Effector memory CD8-positive, alpha-beta T cell (primary cell): ENCODE measurements at regions not wholly inside any gene's neighbourhood (a gene's known extent, or its start where the extent isn't known, plus 50 kb on each side); places are given as distances from the start of the nearest gene placed in this dataset.
"Not testable (repeated sequence)": the region's sequence is repeated elsewhere in the genome, so short reads cannot be mapped to it uniquely, and the experiment has no call there.

ENCODE experiments used
- ATAC-seq: fragments of 150-1000 bp; cut with Tn5 transposase; replicated peaks from 2 replicates; pipeline ENCODE4 v1.10.0; 2021; ENCODE audit warnings: mild to moderate bottlenecking, moderate library complexity
- DNase-seq, 3 experiments: peaks; one replicate each; pipeline ENCODE4 v3.0.0; 2021
- H3K27ac Mint-ChIP-seq, 2 donors: one replicate each; pipeline ENCODE4 v1.8.0; 2022; ENCODE audit warnings: mild to moderate bottlenecking in 2 of 2, mixed read lengths in 2 of 2, moderate library complexity in 2 of 2
- H3K27me3 Mint-ChIP-seq, 2 donors: one replicate each; pipeline ENCODE4 v1.8.0; 2022; ENCODE audit warnings: mixed read lengths in 2 of 2
- H3K36me3 Mint-ChIP-seq: one replicate; pipeline ENCODE4 v1.8.0; 2022; ENCODE audit warnings: mild to moderate bottlenecking, moderate library complexity, mixed read lengths; ENCODE audit not compliant: insufficient read depth
- H3K4me1 Mint-ChIP-seq, 2 donors: one replicate each; pipeline ENCODE4 v1.8.0; 2022; ENCODE audit warnings: low read depth in 2 of 2, mixed read lengths in 2 of 2
- H3K4me3 Mint-ChIP-seq, 2 donors: one replicate each; pipeline ENCODE4 v1.8.0; 2022; ENCODE audit warnings: mild to moderate bottlenecking in 2 of 2, mixed read lengths in 2 of 2, moderate library complexity in 2 of 2
- H3K9me3 Mint-ChIP-seq, 2 donors: one replicate each; pipeline ENCODE4 v1.8.0; 2022; ENCODE audit warnings: mixed read lengths in 2 of 2

DNA sequence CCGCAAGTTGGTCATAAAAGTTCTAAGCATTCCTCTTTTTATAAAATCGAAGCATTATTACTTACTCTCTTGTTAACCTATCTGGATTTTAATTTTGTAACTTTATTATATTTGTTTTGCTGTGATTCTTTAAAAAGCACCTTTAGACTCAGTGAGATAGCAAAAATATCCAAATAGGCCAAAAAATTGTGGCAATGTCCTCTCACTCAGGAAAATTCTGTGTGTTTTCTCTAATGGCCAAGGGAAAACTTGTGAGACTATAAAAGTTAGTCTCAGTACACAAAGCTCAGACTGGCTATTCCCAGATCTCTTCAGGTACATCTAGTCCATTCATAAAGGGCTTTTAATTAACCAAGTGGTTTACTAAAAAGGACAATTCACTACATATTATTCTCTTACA is 386.4 kb downstream of the OR4F29 start, which contains the start of gene OR4F5:
Gene OR4F5, plus strand, starts transcription at position 301 of the 400 bp plus-strand sequence.
- H3K4me3 Mint-ChIP-seq, H3K27ac Mint-ChIP-seq, H3K4me1 Mint-ChIP-seq, ATAC-seq, DNase-seq, H3K36me3 Mint-ChIP-seq, H3K27me3 Mint-ChIP-seq, H3K9me3 Mint-ChIP-seq: not testable (repeated sequence)

DNA sequence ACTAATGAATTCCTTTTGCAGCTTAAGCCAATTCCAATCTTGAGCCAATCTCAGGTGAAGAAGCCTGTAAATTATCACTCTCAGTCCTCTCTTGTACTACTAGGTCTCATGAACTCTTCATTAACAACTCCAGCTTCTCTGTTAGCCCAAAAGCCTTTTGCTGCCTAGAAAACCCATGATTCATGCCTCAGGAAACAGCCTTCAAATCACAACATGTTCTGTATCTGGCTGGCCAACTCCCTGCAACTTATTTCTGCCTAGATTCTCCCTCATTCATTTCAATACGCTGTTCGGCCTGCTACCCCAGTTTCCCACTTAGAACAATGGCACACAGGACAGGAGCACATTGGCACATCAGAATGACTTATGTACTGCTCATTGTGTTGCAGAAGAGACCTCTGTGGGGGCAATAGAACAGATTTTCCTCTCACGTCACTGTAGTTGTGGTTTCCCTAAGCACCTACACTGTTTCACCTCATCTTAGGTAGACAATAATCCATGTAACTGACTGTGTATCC is 395.4 kb downstream of the OR4F29 start:
- H3K4me3 Mint-ChIP-seq, H3K9me3 Mint-ChIP-seq, H3K27ac Mint-ChIP-seq, H3K4me1 Mint-ChIP-seq, DNase-seq, ATAC-seq, H3K36me3 Mint-ChIP-seq: not testable (repeated sequence)
- H3K27me3 Mint-ChIP-seq: peaks cover 8 to 11% of the 10 kb centered on the region in 2 donors

GRCh38 chr1:53182-53581 is 398.3 kb downstream of the OR4F29 start:
- H3K36me3 Mint-ChIP-seq, H3K9me3 Mint-ChIP-seq: not testable (repeated sequence)
- H3K27me3 Mint-ChIP-seq: peaks cover 8 to 11% of the 10 kb centered on the region in 2 donors

DNA sequence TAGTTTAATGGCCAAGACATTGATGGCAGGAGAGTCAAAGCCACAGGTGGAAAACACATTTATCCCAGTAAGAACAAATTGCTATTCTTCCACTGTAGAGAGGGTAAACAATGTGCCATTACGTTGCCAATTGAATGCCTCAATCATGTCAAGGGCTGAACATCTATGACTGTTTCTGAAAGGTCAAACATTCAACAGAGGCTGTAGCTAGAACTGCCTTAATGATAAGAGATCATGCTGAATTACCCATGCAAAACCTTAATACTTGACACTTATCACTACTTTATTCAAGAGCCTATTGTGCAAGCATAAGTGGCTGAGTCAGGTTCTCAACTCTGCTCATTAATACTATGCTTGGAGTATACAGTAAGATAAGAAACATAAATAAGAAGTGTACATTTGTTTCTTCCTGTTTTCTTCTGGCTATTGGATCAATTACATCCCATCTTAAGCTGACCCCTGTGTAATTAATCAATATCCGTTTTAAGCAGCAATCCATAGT is 409.5 kb downstream of the OR4F29 start:
- not testable (repeated sequence) for ATAC-seq, H3K36me3 Mint-ChIP-seq, H3K27ac Mint-ChIP-seq, DNase-seq, H3K9me3 Mint-ChIP-seq, H3K27me3 Mint-ChIP-seq, H3K4me3 Mint-ChIP-seq, H3K4me1 Mint-ChIP-seq

More at GRCh38 chr1:53182-53581, 398.3 kb downstream of the OR4F29 start:
- not testable (repeated sequence) for ATAC-seq, DNase-seq, H3K27ac Mint-ChIP-seq, H3K4me1 Mint-ChIP-seq, H3K4me3 Mint-ChIP-seq

GRCh38 chr1:41197-41596 is 410.3 kb downstream of the OR4F29 start:
- DNase-seq, H3K4me1 Mint-ChIP-seq, H3K27me3 Mint-ChIP-seq, H3K4me3 Mint-ChIP-seq, ATAC-seq, H3K9me3 Mint-ChIP-seq, H3K27ac Mint-ChIP-seq, H3K36me3 Mint-ChIP-seq: not testable (repeated sequence)

GRCh38 chr1:29183-29582 is 422.3 kb downstream of the OR4F29 start:
- H3K9me3 Mint-ChIP-seq, H3K4me1 Mint-ChIP-seq, ATAC-seq, H3K27ac Mint-ChIP-seq, H3K27me3 Mint-ChIP-seq, H3K4me3 Mint-ChIP-seq, H3K36me3 Mint-ChIP-seq: not testable (repeated sequence)
- DNase-seq: peak in 2 of 3 experiments; percentile 0 to 3

DNA sequence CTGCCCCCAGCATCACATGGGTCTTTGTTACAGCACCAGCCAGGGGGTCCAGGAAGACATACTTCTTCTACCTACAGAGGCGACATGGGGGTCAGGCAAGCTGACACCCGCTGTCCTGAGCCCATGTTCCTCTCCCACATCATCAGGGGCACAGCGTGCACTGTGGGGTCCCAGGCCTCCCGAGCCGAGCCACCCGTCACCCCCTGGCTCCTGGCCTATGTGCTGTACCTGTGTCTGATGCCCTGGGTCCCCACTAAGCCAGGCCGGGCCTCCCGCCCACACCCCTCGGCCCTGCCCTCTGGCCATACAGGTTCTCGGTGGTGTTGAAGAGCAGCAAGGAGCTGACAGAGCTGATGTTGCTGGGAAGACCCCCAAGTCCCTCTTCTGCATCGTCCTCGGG is 434.2 kb downstream of the OR4F29 start:
- peak in 1 of 3 experiments; percentile 0 for DNase-seq
- not testable (repeated sequence) for H3K4me1 Mint-ChIP-seq, H3K9me3 Mint-ChIP-seq, ATAC-seq, H3K36me3 Mint-ChIP-seq, H3K27ac Mint-ChIP-seq, H3K4me3 Mint-ChIP-seq, H3K27me3 Mint-ChIP-seq

- not testable (repeated sequence) for H3K27ac Mint-ChIP-seq, H3K27me3 Mint-ChIP-seq, H3K9me3 Mint-ChIP-seq, H3K36me3 Mint-ChIP-seq, ATAC-seq, H3K4me1 Mint-ChIP-seq, H3K4me3 Mint-ChIP-seq
- peak in 1 of 3 experiments; percentile 1 for DNase-seq
Observed at GRCh38 chr1:16025-16424, 435.5 kb downstream of the OR4F29 start.

DNA sequence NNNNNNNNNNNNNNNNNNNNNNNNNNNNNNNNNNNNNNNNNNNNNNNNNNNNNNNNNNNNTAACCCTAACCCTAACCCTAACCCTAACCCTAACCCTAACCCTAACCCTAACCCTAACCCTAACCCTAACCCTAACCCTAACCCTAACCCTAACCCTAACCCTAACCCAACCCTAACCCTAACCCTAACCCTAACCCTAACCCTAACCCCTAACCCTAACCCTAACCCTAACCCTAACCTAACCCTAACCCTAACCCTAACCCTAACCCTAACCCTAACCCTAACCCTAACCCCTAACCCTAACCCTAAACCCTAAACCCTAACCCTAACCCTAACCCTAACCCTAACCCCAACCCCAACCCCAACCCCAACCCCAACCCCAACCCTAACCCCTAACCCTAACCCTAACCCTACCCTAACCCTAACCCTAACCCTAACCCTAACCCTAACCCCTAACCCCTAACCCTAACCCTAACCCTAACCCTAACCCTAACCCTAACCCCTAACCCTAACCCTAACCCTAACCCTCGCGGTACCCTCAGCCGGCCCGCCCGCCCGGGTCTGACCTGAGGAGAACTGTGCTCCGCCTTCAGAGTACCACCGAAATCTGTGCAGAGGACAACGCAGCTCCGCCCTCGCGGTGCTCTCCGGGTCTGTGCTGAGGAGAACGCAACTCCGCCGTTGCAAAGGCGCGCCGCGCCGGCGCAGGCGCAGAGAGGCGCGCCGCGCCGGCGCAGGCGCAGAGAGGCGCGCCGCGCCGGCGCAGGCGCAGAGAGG is 441.3 kb downstream of the OR4F29 start:
- H3K4me3 Mint-ChIP-seq, H3K36me3 Mint-ChIP-seq, H3K9me3 Mint-ChIP-seq, H3K4me1 Mint-ChIP-seq, H3K27me3 Mint-ChIP-seq, H3K27ac Mint-ChIP-seq: not testable (repeated sequence)
- ATAC-seq (peak; percentile 43), DNase-seq (peak; percentile 27 to 55 (median 50))
